ENCODE measurements at regions not wholly inside any gene's neighbourhood (a gene's known extent, or its start where the extent isn't known, plus 50 kb on each side); places are given as distances from the start of the nearest gene placed in this dataset.

- peaks cover 5% of the 10 kb centered on the region for H3K9me3 Mint-ChIP-seq (ENCODE audit: unreplicated experiment)
- H3K27me3 Mint-ChIP-seq (ENCODE audit: unreplicated experiment): no peaks in the 10 kb centered on the region
- no peak for TF ChIP-seq CTCF (IDR thresholded peaks at IDR 0.05)
- no peak for DNase-seq (ENCODE audit: extremely low spot score, unreplicated experiment)
- H3K4me1 Mint-ChIP-seq (ENCODE audit: unreplicated experiment): peaks cover 13% of the 10 kb centered on the region
- H3K36me3 Mint-ChIP-seq (ENCODE audit: unreplicated experiment): no peaks in the 10 kb centered on the region
- H3K4me3 Mint-ChIP-seq (ENCODE audit: unreplicated experiment): no peak overlapping the region
- peak overlapping the region; percentile 24 for H3K27ac Mint-ChIP-seq (ENCODE audit: unreplicated experiment)
These were observed 178.2 kb upstream of the LPP start for GRCh38 chr3:187975561-187976364.

- Mint-ChIP-seq H3K9me3 (ENCODE audit: unreplicated experiment) (peaks cover 5% of the 10 kb centered on the region), H3K36me3 (ENCODE audit: unreplicated experiment) (no peaks in the 10 kb centered on the region), H3K4me1 (ENCODE audit: unreplicated experiment) (peaks cover 13% of the 10 kb centered on the region), H3K27ac (ENCODE audit: unreplicated experiment) (no peak overlapping the region), H3K27me3 (ENCODE audit: unreplicated experiment) (no peaks in the 10 kb centered on the region), H3K4me3 (ENCODE audit: unreplicated experiment) (no peak overlapping the region)
- TF ChIP-seq CTCF (IDR thresholded peaks at IDR 0.05): no peak
- DNase-seq (ENCODE audit: extremely low spot score, unreplicated experiment): no peak
These were observed 177.5 kb upstream of the LPP start for GRCh38 chr3:187976365-187976900.

- H3K4me3 Mint-ChIP-seq (ENCODE audit: unreplicated experiment): no peak overlapping the region
- H3K27me3 Mint-ChIP-seq (ENCODE audit: unreplicated experiment): no peaks in the 10 kb centered on the region
- no peak for TF ChIP-seq CTCF (IDR thresholded peaks at IDR 0.05)
- peaks cover 13% of the 10 kb centered on the region for H3K4me1 Mint-ChIP-seq (ENCODE audit: unreplicated experiment)
- peaks cover 5% of the 10 kb centered on the region for H3K9me3 Mint-ChIP-seq (ENCODE audit: unreplicated experiment)
- no peak overlapping the region for H3K27ac Mint-ChIP-seq (ENCODE audit: unreplicated experiment)
- no peak for DNase-seq (ENCODE audit: extremely low spot score, unreplicated experiment)
- no peaks in the 10 kb centered on the region for H3K36me3 Mint-ChIP-seq (ENCODE audit: unreplicated experiment)
These were observed 176.3 kb upstream of the LPP start for GRCh38 chr3:187977659-187978058.

GRCh38 chr3:187978433-187979011, 175.4 kb upstream of the LPP start:
- no peaks in the 10 kb centered on the region for H3K27me3 Mint-ChIP-seq (ENCODE audit: unreplicated experiment)
- no peak for DNase-seq (ENCODE audit: extremely low spot score, unreplicated experiment)
- TF ChIP-seq CTCF (IDR thresholded peaks at IDR 0.05): no peak
- H3K36me3 Mint-ChIP-seq (ENCODE audit: unreplicated experiment): no peaks in the 10 kb centered on the region
- H3K27ac Mint-ChIP-seq (ENCODE audit: unreplicated experiment): no peak overlapping the region
- H3K9me3 Mint-ChIP-seq (ENCODE audit: unreplicated experiment): peaks cover 5% of the 10 kb centered on the region
- H3K4me3 Mint-ChIP-seq (ENCODE audit: unreplicated experiment): no peak overlapping the region
- peaks cover 13% of the 10 kb centered on the region for H3K4me1 Mint-ChIP-seq (ENCODE audit: unreplicated experiment)

- Mint-ChIP-seq H3K36me3 (ENCODE audit: unreplicated experiment) (no peaks in the 10 kb centered on the region), H3K4me3 (ENCODE audit: unreplicated experiment) (no peak overlapping the region), H3K27me3 (ENCODE audit: unreplicated experiment) (no peaks in the 10 kb centered on the region), H3K9me3 (ENCODE audit: unreplicated experiment) (peaks cover 5% of the 10 kb centered on the region), H3K4me1 (ENCODE audit: unreplicated experiment) (peaks cover 13% of the 10 kb centered on the region), H3K27ac (ENCODE audit: unreplicated experiment) (no peak overlapping the region)
- no peak for TF ChIP-seq CTCF (IDR thresholded peaks at IDR 0.05)
- no peak for DNase-seq (ENCODE audit: extremely low spot score, unreplicated experiment)
These were observed 174.4 kb upstream of the LPP start for GRCh38 chr3:187979564-187979963.

All from osteocyte (in vitro differentiated cells).